ENCODE measurements at regions not wholly inside any gene's neighbourhood (a gene's known extent, or its start where the extent isn't known, plus 50 kb on each side); places are given as distances from the start of the nearest gene placed in this dataset.

GRCh38 chr12:69014047-69014446 is 81.1 kb upstream of the CPM start:
- no peaks in the 10 kb centered on the region for H3K23me2 ChIP-seq (ENCODE audit: low read depth, low read length)
- H2BK15ac ChIP-seq (ENCODE audit: low read length), result no peak overlapping the region
- ChIA-PET POLR2A (ENCODE audit: partially characterized antibody) (no interaction called here), CTCF (ENCODE audit: partially characterized antibody) (no interaction called here)
- H2BK120ac ChIP-seq (replicated peaks; ENCODE audit: low read depth, low read length), result no peak overlapping the region
- no peak overlapping the region for H3K27ac ChIP-seq (ENCODE audit: low read depth, low read length)
- H3K23ac ChIP-seq (ENCODE audit: insufficient read length), result no peak overlapping the region
- no peak overlapping the region for H2BK12ac ChIP-seq (ENCODE audit: low read depth, low read length)
- no peaks in the 10 kb centered on the region for H3K79me2 ChIP-seq (ENCODE audit: control insufficient read depth in 1 of 2, insufficient read depth in 2 of 2, low read length in 2 of 2)
- H3K27me3 ChIP-seq (replicated peaks in 1 of 4; ENCODE audit: control insufficient read depth in 3 of 4, extremely low read depth in 1 of 4, insufficient read depth in 3 of 4, low read length in 3 of 4), result no peaks in the 10 kb centered on the region
- H3K18ac ChIP-seq (ENCODE audit: extremely low read depth, low read length), result no peak overlapping the region
- DNase-seq (ENCODE audit: low read depth in 1 of 2, low spot score in 2 of 2), result no peak
- H4K20me1 ChIP-seq (replicated peaks in 1 of 2; ENCODE audit: control insufficient read depth in 1 of 2, insufficient read depth in 2 of 2, low read length in 2 of 2), result no peaks in the 10 kb centered on the region
- H2BK20ac ChIP-seq (ENCODE audit: low read length), result no peak overlapping the region
- no peak overlapping the region for H4K8ac ChIP-seq (ENCODE audit: extremely low read depth, insufficient read depth, low read length)
- H3K56ac ChIP-seq (replicated peaks; ENCODE audit: insufficient read length, low read depth, low read length), result no peak overlapping the region
- H3K36me3 ChIP-seq (ENCODE audit: control insufficient read depth in 2 of 4, insufficient read depth in 4 of 4, low read length in 3 of 4), result no peaks in the 10 kb centered on the region
- no peak overlapping the region for H3K14ac ChIP-seq (ENCODE audit: insufficient read length)
- no peaks in the 10 kb centered on the region for H3K9me3 ChIP-seq (ENCODE audit: insufficient read depth in 2 of 2, low read depth in 1 of 2, low read length in 1 of 2)
- H2AFZ ChIP-seq (ENCODE audit: low read length), result no peak overlapping the region
- H2AK5ac ChIP-seq (ENCODE audit: low read depth, low read length), result no peak overlapping the region
- no peak overlapping the region for H2BK5ac ChIP-seq (ENCODE audit: low read depth, low read length)
- H3K4ac ChIP-seq (replicated peaks; ENCODE audit: insufficient read length, low read depth, low read length), result no peak overlapping the region
- no peak overlapping the region for H3K9ac ChIP-seq (replicated peaks in 1 of 4; ENCODE audit: extremely low read depth in 1 of 4, low read depth in 3 of 4, low read length in 3 of 4)
- no peak overlapping the region for H3K4me2 ChIP-seq (ENCODE audit: insufficient read depth in 1 of 2, low read depth in 2 of 2, low read length in 2 of 2)
- H3K4me1 ChIP-seq (replicated peaks in 1 of 4; ENCODE audit: control insufficient read depth in 3 of 4, insufficient read depth in 4 of 4, low read length in 3 of 4), result no peaks in the 10 kb centered on the region
- no peak for FAIRE-seq
- TF ChIP-seq HDAC2 (IDR thresholded peaks at IDR 0.05; ENCODE audit: borderline replicate concordance in 1 of 2, low read depth in 2 of 2, low read length in 2 of 2), result no peak
- TF ChIP-seq, protein P1, sequence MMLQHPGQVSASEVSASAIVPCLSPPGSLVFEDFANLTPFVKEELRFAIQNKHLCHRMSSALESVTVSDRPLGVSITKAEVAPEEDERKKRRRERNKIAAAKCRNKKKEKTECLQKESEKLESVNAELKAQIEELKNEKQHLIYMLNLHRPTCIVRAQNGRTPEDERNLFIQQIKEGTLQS (IDR thresholded peaks at IDR 0.05; ENCODE audit: insufficient read depth, low read depth, low read length), result no peak
- no peak for TF ChIP-seq RNF2 (IDR thresholded peaks at IDR 0.05; ENCODE audit: borderline replicate concordance, low read depth, low read length, missing control alignments, poor library complexity, severe bottlenecking)
- TF ChIP-seq CBX8 (IDR thresholded peaks at IDR 0.05; ENCODE audit: borderline replicate concordance, low read depth, low read length), result no peak
- TF ChIP-seq RAD21 (IDR thresholded peaks at IDR 0.05 in 1 of 2, conservative IDR thresholded peaks at IDR 0.05 in 1 of 2; ENCODE audit: low read depth in 2 of 2, low read length in 2 of 2), result no peak
- no peak for TF ChIP-seq E2F6 (IDR thresholded peaks at IDR 0.05)
- no peak for TF ChIP-seq POLR2AphosphoS5 (IDR thresholded peaks at IDR 0.05; ENCODE audit: low read depth, low read length)
- TF ChIP-seq, protein P2, sequence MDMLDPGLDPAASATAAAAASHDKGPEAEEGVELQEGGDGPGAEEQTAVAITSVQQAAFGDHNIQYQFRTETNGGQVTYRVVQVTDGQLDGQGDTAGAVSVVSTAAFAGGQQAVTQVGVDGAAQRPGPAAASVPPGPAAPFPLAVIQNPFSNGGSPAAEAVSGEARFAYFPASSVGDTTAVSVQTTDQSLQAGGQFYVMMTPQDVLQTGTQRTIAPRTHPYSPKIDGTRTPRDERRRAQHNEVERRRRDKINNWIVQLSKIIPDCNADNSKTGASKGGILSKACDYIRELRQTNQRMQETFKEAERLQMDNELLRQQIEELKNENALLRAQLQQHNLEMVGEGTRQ (IDR thresholded peaks at IDR 0.05; ENCODE audit: low read length), result no peak
- no peak for TF ChIP-seq SIRT6 (IDR thresholded peaks at IDR 0.05; ENCODE audit: low read length)
- TF ChIP-seq SIX5 (IDR thresholded peaks at IDR 0.05; ENCODE audit: low read depth, low read length), result no peak
- no peak for TF ChIP-seq BCL11A (IDR thresholded peaks at IDR 0.05; ENCODE audit: low read depth in 2 of 2, low read length in 2 of 2)
- no peak for TF ChIP-seq BACH1 (IDR thresholded peaks at IDR 0.05; ENCODE audit: low read length)
- H4K5ac ChIP-seq (ENCODE audit: insufficient read length, low read depth, low read length), result no peak overlapping the region
- H3K79me1 ChIP-seq (ENCODE audit: low read depth, low read length), result no peaks in the 10 kb centered on the region
- no peak overlapping the region for H3K4me3 ChIP-seq (ENCODE audit: extremely low read depth in 1 of 4, insufficient read depth in 2 of 4, low read depth in 3 of 4, low read length in 4 of 4)
- 89% methylated on average over 2 of the region's 2 CpGs; no CpG with 5 or more reads in 1 of the 2 experiments for WGBS, 2 experiments (ENCODE audit: extremely low coverage in 1 of 2, insufficient coverage in 1 of 2, insufficient read length in 1 of 2, insufficient replicate concordance in 2 of 2, low coverage in 1 of 2, low lambda C conversion rate in 2 of 2, missing lambda C conversion rate in 1 of 2)
- no peak overlapping the region for H4K91ac ChIP-seq (replicated peaks; ENCODE audit: insufficient read length, low read length)
